GM23248 (cell line): ENCODE measurements at regions not wholly inside any gene's neighbourhood (a gene's known extent, or its start where the extent isn't known, plus 50 kb on each side); places are given as distances from the start of the nearest gene placed in this dataset.

ENCODE experiments used
- DNase-seq: peaks from one replicate; pipeline ENCODE4 v3.0.0-alpha.2; 2015
- H2AFZ ChIP-seq: fragments of 200-600 bp; sonication (generic); 2 replicates; pipeline ENCODE4 v1.6.1; 2016; ENCODE audit warnings: antibody characterized with exemption
- H3F3A ChIP-seq: fragments of 200-600 bp; sonication (generic); 2 replicates; pipeline ENCODE4 v1.6.1; 2016; ENCODE audit warnings: mild to moderate bottlenecking, antibody characterized with exemption, mixed run types; ENCODE audit not compliant: insufficient read depth
- H3K27ac ChIP-seq: fragments of 200-600 bp; sonication (generic); 2 replicates; pipeline ENCODE4 v1.5.1; 2016; ENCODE audit warnings: mild to moderate bottlenecking
- H3K27me3 ChIP-seq: fragments of 200-600 bp; sonication (generic); replicated peaks from 2 replicates; pipeline ENCODE4 v1.6.1; 2016; ENCODE audit warnings: mild to moderate bottlenecking; ENCODE audit not compliant: insufficient read depth
- H3K36me3 ChIP-seq: fragments of 200-600 bp; sonication (generic); 2 replicates; pipeline ENCODE4 v1.6.1; 2016; ENCODE audit warnings: low read depth, mild to moderate bottlenecking
- H3K4me1 ChIP-seq: fragments of 200-600 bp; sonication (generic); 2 replicates; pipeline ENCODE4 v1.6.1; 2016; ENCODE audit warnings: mild to moderate bottlenecking; ENCODE audit not compliant: insufficient read depth
- H3K4me2 ChIP-seq: fragments of 200-600 bp; sonication (generic); one replicate; pipeline ENCODE4 v1.6.1; 2016; ENCODE audit warnings: mild to moderate bottlenecking; ENCODE audit not compliant: unreplicated experiment
- H3K4me3 ChIP-seq: fragments of 200-600 bp; sonication (generic); 2 replicates; pipeline ENCODE4 v1.5.1; 2016; ENCODE audit warnings: mild to moderate bottlenecking
- H3K79me2 ChIP-seq: fragments of 200-600 bp; sonication (generic); 2 replicates; pipeline ENCODE4 v1.6.1; 2016; ENCODE audit warnings: mild to moderate bottlenecking; ENCODE audit not compliant: insufficient read depth
- H3K9ac ChIP-seq: fragments of 200-600 bp; sonication (generic); 2 replicates; pipeline ENCODE4 v1.6.1; 2016; ENCODE audit warnings: mild to moderate bottlenecking
- H3K9me2 ChIP-seq: fragments of 200-600 bp; sonication (generic); 2 replicates; pipeline ENCODE4 v1.6.1; 2016; ENCODE audit warnings: mixed run types, mild to moderate bottlenecking, moderate library complexity; ENCODE audit not compliant: insufficient read depth
- H3K9me3 ChIP-seq: fragments of 200-600 bp; sonication (generic); one replicate; pipeline ENCODE4 v1.6.1; 2017; ENCODE audit warnings: low read depth
- H4K20me1 ChIP-seq: fragments of 200-600 bp; sonication (generic); 2 replicates; pipeline ENCODE4 v1.6.0; 2016; ENCODE audit not compliant: insufficient read depth
- EZH2 ChIP-seq: fragments of 200-600 bp; sonication (generic); IDR thresholded peaks from 2 replicates; pipeline ENCODE4 v1.6.1; 2018; ENCODE audit warnings: antibody characterized with exemption, mild to moderate bottlenecking; ENCODE audit not compliant: insufficient read depth, poor library complexity, severe bottlenecking
- EZH2phosphoT487 ChIP-seq: fragments of 200-600 bp; sonication (generic); IDR thresholded peaks from 2 replicates; pipeline ENCODE4 v1.6.1; 2018; ENCODE audit warnings: antibody characterized with exemption, moderate library complexity, mild to moderate bottlenecking, low read depth; ENCODE audit not compliant: insufficient read depth
- WGBS, 2 experiments: methylation state at CpG; one replicate each; pipeline ENCODE4 v1.1.6; 2015 to 2017; ENCODE audit warnings: low lambda C conversion rate in 2 of 2, low coverage in 1 of 2; ENCODE audit errors: missing lambda C conversion rate in 2 of 2; 5-methylcytosine and 5-hydroxymethylcytosine counted together
- in situ Hi-C: fragments of 300-500 bp; cut with MboI; formaldehyde crosslinking; loops from 2 replicates; pipeline ENCODE4 v1.15.0; 2020

- Histone ChIP-seq H3K4me1 (no peaks in the 10 kb centered on the region), H3K9me2 (no peaks in the 10 kb centered on the region), H3K4me2 (no peak overlapping the region), H3K4me3 (no peak overlapping the region), H3K9me3 (no peaks in the 10 kb centered on the region), H3K36me3 (no peaks in the 10 kb centered on the region), H3K79me2 (no peaks in the 10 kb centered on the region), H3F3A (no peaks in the 10 kb centered on the region), H2AFZ (no peak overlapping the region), H3K27me3 (no peaks in the 10 kb centered on the region), H4K20me1 (no peaks in the 10 kb centered on the region), H3K27ac (no peak overlapping the region), H3K9ac (no peak overlapping the region)
- DNase-seq, result no peak
- WGBS, 2 experiments, result 38 to 43% methylated on average over 15 of the region's 15 CpGs
- in situ Hi-C loops, result no loop called here
- TF ChIP-seq EZH2, result no peak
- TF ChIP-seq EZH2phosphoT487, result no peak
Measured at GRCh38 chr10:121127151-121127906, 276.2 kb downstream of the WDR11 start.

GRCh38 chr10:121128164-121128563, 277.0 kb downstream of the WDR11 start:
- no peak for DNase-seq
- no peak overlapping the region for H3K4me2 ChIP-seq
- no peaks in the 10 kb centered on the region for H3F3A ChIP-seq
- no peaks in the 10 kb centered on the region for H3K9me2 ChIP-seq
- no peaks in the 10 kb centered on the region for H4K20me1 ChIP-seq
- no peaks in the 10 kb centered on the region for H3K36me3 ChIP-seq
- no peaks in the 10 kb centered on the region for H3K27me3 ChIP-seq
- TF ChIP-seq EZH2, result no peak
- no peak for TF ChIP-seq EZH2phosphoT487
- no peaks in the 10 kb centered on the region for H3K79me2 ChIP-seq
- whole genome bisulfite sequencing, 2 experiments, result 43 to 46% methylated on average over 10 of the region's 10 CpGs
- H3K9ac ChIP-seq, result no peak overlapping the region
- no peak overlapping the region for H3K4me3 ChIP-seq
- no peak overlapping the region for H2AFZ ChIP-seq
- in situ Hi-C loops, result no loop called here
- H3K4me1 ChIP-seq, result no peaks in the 10 kb centered on the region
- H3K27ac ChIP-seq, result no peak overlapping the region
- H3K9me3 ChIP-seq, result no peaks in the 10 kb centered on the region

GRCh38 chr10:121129266-121129665, 278.1 kb downstream of the WDR11 start:
- H3K4me1 ChIP-seq, result no peaks in the 10 kb centered on the region
- DNase-seq, result no peak
- H3K4me2 ChIP-seq, result no peak overlapping the region
- no peak overlapping the region for H3K27ac ChIP-seq
- H4K20me1 ChIP-seq, result no peaks in the 10 kb centered on the region
- no peak overlapping the region for H3K9ac ChIP-seq
- no peak overlapping the region for H2AFZ ChIP-seq
- no peaks in the 10 kb centered on the region for H3K9me3 ChIP-seq
- H3K9me2 ChIP-seq, result no peaks in the 10 kb centered on the region
- H3F3A ChIP-seq, result no peaks in the 10 kb centered on the region
- H3K36me3 ChIP-seq, result no peaks in the 10 kb centered on the region
- H3K79me2 ChIP-seq, result no peaks in the 10 kb centered on the region
- no peak overlapping the region for H3K4me3 ChIP-seq
- in situ Hi-C loops, result no loop called here
- 33 to 42% methylated on average over 5 of the region's 5 CpGs for WGBS, 2 experiments
- no peaks in the 10 kb centered on the region for H3K27me3 ChIP-seq
- no peak for TF ChIP-seq EZH2phosphoT487
- no peak for TF ChIP-seq EZH2

GRCh38 chr10:121130382-121130781, 279.2 kb downstream of the WDR11 start:
- H3K27me3 ChIP-seq, result no peaks in the 10 kb centered on the region
- no peak for DNase-seq
- H3K9me2 ChIP-seq, result no peaks in the 10 kb centered on the region
- in situ Hi-C loops, result no loop called here
- no peak overlapping the region for H3K4me2 ChIP-seq
- H3F3A ChIP-seq, result no peaks in the 10 kb centered on the region
- H3K79me2 ChIP-seq, result no peaks in the 10 kb centered on the region
- 37 to 53% methylated on average over 5 of the region's 5 CpGs for WGBS, 2 experiments
- H3K36me3 ChIP-seq, result no peaks in the 10 kb centered on the region
- no peak overlapping the region for H3K27ac ChIP-seq
- no peaks in the 10 kb centered on the region for H3K4me1 ChIP-seq
- no peak overlapping the region for H2AFZ ChIP-seq
- no peak for TF ChIP-seq EZH2phosphoT487
- TF ChIP-seq EZH2, result no peak
- no peak overlapping the region for H3K4me3 ChIP-seq
- H4K20me1 ChIP-seq, result no peaks in the 10 kb centered on the region
- no peaks in the 10 kb centered on the region for H3K9me3 ChIP-seq
- H3K9ac ChIP-seq, result no peak overlapping the region
